GM18858 (cell line): ENCODE measurements at regions not wholly inside any gene's neighbourhood (a gene's known extent, or its start where the extent isn't known, plus 50 kb on each side); places are given as distances from the start of the nearest gene placed in this dataset.

Experiments
- ATAC-seq: cut with Tn5 transposase; IDR thresholded peaks from one replicate; pipeline ENCODE4 v1.9.1; 2021; ENCODE audit not compliant: unreplicated experiment

DNA sequence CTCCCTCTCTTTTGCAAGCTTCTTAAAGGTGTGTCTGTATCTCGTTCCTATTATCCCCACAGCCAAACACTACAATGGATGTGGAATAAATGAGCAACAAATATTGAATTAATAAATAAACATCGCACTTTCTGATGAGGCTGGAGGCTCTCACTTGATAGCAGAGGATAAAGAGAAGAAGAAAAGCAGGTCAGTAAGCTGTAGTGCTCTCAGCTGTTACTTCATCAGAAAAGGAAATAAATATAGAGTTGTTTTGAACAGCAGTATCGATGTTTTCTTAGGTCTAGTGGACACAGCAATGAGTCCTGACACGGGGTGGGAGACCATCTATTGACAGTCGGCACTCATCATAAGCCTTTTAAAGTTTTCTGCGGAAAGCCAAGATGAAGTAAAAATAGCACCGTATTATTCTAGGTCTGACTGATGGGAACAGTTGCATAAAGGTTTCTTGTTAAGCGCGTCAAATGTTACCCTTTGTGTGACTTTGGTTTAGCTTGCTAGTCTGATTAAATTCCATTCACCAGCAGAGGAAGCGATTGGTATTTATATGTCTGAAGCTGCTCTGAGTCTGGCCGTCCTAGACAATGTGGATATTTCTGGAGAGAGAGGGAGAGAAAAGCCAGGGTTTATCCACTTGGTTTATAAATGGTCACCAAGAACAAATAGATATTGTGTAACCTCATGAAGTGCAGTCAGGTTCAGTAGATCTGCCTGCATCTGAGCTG, 646.1 kb downstream of the CDH11 start:
- ATAC-seq, result no peak

DNA sequence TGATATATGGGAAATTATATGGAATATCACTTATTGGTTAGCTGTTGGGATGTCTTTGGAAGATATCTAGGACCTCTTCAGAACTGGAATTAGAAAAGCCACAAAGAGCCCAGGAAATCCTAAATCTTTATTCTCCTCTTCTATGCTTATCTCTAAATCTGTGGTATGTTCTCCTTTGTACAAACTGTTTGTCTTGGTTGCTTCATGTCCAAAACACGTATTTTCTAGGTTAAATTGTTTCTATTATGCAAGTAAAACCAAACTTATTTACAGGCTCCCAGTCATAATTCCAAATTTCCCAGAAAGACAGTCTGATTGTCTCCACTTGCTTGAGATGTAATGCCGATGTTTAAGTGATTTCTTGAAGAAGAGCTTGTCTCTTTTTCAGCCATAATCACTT, 650.9 kb downstream of the CDH11 start:
- no peak for ATAC-seq

DNA sequence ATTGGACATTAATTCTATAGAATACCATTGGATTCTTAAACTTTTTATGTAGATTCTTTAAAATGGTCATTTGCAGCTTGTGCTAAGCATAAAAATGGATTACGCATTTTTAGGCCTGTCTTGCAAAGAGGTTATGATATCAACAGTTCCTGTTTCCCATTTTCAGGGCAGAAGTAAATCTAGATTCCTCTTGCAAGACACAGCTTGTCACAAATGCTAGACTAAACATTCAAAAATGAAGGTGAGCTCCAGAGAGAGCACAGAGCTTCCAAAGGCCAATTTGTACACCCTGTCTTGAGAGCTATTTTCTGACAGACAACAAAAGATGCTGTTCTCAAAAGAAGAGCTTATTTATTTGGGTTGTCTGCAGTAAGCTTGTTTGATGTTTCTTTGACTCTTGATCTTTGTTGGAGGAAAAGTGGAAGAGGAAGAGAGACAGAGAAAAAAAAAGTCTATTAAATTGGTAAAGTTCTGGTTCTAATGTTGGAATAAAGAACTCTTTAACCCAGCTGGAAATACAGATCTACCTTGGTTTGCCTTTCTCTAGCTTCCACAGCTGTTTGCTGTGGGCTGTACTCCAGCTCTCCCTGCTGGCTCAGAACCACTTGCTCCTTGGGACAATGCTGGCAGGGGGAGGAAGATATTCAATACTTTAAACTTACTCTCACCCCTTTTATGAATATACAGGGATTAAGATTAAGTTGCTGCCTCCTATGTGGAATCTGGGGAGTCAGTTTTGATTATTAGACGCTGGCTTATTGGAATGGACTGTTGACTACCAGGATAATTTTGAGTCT, 651.8 kb downstream of the CDH11 start:
- no peak for ATAC-seq

DNA sequence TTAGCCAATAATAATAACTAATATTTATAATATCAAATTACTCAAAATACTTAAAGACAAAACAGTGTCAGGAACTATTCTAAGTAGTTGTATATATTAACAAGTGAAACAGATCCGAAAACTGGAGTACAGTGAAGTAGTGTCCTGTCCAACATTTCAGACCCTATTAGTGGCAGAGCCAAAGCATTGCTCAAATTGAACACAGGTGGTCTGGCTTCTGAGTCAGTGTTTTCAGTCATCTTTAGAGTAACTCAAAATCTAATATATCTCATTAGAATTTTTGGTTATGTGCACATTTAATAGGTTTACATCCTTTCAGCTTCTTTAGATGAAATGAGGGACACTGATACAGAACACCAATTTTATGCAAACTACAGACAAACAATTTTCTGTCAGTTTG, 652.5 kb downstream of the CDH11 start:
- no peak for ATAC-seq

DNA sequence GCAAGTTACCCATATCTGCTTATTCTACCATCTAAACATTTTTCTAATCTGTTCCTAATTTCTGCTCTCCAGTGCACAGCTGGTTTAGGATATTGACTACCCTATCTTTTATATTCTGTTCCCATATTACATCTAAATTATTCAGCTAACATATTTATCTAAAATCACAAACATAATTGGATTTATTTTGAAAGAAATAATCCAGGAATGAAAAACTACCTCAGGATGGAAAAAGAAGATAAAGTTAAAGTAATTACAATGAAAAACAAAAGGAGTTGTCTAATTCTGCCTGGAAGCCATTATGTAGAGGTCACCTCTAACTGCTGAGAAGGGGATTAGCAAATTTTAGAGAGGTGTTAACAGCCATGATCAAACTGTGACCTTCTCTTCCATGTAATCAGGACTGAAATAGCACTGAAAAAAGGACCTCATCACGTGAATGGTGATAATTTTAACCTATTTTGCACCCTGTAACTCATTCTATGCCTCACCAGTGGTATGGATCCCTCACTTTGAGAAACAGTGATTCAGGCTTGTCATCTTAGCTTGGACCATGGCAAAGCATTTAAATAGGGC, 653.3 kb downstream of the CDH11 start:
- ATAC-seq, result no peak

DNA sequence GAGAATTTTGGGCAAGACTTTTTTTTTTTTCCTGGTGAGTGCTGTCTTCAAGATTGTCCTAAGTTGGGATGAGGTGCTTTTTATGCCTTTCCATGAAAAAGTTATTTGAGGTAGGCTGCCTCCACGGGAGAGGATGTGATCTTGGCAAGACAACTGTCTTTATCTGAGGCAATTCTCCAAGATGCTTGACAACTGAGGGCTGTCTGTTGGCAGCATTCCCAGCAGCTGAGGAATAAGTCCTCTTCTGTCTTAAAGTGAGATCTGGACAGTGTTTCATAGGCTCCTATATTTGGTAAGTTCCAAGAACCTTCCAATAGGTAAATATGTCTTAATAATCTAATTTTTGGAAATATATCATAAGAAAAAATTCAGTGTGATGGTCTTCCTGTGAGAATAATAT, 662.0 kb downstream of the CDH11 start:
- no peak for ATAC-seq

DNA sequence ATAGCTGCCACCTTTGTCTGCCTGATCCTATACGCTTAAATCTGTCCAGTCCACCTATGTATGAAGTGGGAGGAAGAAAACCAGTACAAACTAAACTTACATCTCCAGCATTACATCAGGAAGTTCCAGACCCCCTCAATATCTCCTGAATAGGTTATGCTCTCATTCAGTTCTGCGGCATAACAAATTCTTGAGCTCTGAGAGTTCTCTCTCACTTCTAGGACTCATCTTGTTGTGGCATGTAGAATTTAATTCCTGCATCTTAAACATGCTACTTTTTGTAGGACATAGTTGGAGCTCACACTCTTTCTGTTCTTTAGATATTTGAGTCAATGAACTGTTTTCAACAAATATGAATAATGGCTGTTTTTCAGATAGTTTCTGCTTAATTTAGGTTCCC, 662.5 kb downstream of the CDH11 start:
- ATAC-seq, result no peak

DNA sequence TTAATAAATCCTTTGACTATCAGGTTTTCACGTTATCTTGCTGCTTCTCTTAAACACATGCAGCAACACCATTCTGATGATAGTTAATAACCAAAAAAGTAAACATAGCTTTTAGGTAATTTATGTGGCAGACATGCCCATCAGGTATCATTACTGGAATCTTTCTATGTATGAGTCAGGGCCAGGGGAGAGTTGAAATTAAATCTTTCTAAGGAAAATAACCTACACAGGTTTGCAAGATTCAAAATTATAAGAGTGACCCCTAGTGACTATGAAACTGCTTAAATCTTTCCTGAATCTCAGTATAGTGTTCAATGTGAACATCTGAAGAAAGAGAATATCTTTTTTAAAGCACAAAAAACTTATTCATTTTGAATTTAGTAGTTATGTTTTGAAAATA, 666.6 kb downstream of the CDH11 start:
- no peak for ATAC-seq

DNA sequence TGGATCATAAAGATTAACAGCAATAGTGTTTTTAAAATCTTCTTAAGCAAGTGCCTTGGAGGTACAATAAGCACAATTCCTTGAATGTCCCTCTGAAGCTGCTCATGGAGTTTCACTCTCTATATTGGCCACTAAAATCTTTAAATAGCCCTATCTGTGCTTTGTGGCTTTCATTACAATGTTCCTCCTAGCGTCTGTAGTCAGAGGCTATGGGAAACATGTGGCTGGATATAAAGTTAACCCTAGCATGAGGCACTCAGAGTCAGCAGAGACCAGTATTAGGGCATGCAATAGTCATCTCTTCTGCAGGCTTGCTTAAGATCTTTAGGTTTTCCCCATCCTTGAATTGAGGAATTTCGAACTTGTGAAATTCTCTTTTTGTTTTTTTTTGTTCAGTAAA, 668.2 kb downstream of the CDH11 start:
- ATAC-seq, result no peak

DNA sequence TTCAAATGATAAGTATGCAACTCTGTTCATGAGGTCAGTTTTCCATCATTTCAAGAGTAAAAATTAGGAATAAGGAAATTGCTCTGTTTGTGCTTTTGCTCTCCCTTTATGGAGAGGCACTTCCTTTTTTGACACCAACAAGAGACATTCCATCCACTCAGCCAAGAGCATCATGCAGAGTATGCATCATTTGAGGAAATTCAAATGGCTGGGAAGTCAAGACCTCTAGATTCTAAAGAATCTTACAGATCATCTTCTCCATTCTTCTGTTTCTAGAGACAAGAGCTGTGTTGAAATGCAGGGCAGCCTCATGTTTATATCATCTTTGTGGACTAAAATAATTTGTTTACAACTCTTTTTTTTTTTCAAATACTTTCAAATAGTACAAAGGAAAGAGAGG, 669.4 kb downstream of the CDH11 start:
- ATAC-seq, result no peak

DNA sequence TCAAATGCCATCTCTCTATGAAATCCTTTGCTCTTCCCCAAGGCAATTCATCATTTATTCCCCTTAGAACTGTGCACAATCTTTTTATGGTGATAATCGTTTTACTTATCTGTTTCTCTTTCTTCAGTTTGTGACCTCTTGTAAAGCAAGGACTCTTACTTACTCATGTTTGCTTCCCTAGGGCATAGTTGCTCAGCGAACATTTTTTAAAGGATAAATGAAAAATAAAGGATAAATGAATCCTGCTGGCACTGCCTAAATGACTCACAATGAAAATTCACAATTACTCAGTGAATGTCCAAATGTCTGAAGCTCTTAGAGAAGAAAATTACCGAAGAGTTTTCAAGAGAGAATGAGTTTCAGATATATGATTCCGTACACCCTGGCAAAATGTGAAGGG, 671.7 kb downstream of the CDH11 start:
- no peak for ATAC-seq

DNA sequence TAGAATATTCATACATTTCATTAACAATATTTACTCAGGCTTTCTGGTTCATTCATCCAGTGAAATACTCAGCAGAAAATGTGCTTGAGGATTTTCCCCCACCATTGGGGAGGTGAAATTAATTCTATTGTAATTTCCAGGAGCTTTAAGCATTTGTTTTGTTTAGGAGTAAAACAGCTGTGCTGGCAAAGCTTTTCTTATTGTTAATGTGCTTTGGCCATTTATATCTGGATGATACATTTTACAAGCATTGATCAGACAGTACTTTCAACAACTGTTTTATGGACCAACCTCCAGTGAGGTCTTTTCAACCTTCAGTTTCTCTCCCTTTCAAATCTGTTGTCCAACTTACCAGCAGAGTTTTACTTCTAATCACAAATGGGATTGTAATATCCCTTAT, 672.4 kb downstream of the CDH11 start:
- no peak for ATAC-seq

DNA sequence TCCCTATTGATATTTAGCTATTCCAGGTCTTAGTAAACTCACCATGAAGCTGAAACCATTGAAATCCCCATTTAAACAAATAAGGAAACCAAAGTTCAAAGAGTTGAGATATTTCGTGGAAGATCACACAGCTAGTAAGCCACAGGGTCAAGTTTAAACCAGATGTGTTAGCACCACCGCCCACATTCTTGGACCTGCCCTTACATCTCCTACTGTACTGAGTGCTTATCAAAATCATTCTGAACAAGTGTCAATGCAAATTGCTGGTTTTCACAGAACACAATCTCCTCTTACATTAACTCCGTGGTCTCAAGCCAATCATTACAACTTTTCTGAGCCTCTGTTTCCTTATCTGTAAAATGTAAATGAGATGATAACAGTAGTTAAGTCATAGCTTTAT, 676.2 kb downstream of the CDH11 start:
- ATAC-seq, result no peak

DNA sequence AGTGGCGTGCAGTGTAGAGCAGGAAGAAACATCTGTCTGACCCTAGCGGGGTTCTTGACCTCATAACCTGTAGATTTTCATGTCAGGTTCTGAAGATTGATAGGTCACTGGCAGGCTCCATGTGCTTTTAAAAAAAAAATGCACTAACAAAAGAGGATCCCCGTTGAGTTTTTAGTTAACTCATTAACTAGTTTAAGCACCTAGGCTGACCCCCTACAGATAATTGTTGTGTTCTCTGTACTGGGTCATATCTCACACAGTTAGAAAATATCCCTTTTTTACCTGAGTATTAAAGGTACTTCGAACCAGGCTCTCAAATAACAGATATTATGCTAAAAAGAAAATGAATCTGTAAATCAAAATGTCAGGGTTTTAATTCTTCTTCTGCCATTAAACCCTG, 676.6 kb downstream of the CDH11 start:
- ATAC-seq, result no peak

DNA sequence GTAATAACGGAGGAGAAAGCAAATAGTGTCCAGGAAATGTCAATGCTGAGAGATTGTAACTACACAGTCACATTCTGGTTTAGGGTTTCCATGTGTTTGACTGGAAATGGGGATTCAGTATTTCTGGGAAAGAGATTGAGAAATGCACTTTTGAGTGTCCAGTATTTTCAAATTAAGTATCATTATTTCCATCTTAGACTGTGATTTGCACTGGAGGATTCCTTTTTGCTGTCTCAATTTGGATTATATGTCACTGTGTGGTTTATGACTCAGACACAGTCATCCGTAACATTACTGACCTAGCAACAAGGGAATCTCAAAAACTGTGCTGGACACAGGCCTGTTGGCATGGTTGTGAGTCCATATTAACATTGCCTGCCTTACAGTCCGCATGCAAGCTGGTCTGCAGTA, 681.4 kb downstream of the CDH11 start:
- ATAC-seq, result no peak

DNA sequence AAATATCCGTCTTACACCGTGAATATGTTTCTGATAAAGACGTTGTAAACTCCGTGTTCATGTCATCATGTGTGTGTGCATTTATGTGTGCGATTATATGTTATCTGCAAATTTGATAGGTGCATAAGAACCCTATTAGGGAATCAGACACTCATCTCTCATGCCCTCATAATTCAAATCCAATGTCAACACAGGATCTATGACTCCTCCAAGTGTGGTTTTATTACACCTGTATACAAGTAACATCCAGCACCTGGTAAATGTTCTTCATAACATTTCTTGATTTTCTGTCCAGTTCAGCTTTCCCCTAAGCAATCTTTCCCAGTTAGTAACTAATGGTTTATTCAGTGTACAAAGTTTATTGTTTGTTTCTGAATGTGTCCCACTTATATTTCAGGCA, 681.9 kb downstream of the CDH11 start:
- no peak for ATAC-seq

DNA sequence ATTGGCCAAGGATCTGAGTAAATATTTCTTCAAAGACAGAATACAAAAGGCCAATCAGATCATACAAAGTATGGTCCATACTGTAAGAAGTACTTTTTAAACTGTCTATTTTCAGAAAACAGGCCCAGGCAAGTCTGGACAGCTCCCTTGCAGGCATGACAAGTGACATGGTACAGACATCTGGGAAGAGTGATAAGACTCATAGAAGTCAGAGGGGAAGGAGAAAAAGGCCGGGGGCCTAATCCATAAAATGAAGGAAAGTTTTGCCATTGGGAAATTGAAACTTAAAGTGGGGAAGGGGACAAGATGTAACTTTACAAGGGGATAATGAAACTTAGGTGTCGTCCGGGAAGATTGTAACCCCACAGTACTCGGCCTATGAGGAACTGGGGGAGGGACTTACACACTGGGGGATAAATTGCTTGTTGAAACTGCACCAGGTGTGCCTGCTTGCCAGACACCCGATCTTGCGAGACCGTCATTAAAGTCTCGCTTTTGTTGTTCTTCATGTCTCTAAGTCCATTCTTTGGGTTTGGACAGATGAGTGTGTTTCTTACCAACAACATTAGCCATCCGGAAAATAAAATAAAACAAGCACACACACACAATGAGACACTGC, 684.0 kb downstream of the CDH11 start:
- ATAC-seq, result no peak

DNA sequence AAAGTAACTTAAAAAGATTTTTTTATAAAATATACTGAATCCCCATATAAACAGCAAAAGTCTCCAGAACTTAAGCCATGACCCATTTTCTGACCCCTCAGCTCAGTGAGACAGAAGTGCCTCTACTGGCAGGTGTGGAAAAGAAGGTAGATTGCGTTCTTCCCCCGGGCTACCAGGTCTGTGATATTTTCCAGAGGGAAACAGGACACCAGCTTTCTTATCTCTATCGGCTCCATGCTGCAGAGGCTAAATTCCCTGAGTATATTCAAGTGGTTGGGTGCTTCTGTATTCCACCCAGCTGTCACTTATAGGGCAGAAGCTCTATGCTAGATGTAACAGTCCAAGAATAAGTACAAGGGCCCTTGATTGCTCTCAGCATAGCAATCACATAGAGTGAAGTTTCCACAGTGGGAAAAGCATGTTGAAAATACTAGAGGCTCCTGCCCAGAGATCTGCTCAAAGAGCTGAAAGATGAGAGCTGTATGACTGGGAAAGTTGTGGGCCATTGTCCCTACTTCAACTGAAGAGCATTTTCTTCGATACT, 687.3 kb downstream of the CDH11 start:
- ATAC-seq, result no peak

DNA sequence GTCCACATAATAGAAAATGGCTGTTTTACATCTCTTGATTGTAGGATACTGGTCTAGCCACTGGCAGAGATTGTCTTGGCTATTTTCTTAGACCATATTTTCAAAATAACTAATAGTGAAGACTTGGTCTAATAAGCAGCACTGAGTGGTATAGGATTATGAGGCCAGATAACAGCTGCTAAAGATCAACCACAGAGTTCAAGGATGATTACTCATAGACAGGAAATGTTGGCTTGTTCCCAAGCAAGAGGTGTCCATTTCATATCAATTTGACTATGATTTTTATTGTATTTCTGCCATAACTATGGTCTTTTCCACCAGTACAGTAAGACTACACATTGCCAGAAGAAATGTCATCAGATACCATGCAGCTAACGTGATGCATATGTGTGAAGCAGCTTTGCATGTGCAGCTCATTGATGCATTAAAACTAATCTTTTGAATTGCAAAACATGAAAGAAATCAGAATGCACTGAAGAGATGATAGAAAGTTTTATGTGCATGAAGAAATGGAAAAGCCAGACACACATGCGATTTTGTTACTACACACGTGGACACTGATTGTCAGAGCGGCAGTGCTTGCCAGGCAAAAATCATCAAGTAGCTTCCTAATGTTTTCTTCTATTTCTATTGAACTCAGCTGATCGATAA, 693.3 kb downstream of the CDH11 start:
- ATAC-seq, result no peak

DNA sequence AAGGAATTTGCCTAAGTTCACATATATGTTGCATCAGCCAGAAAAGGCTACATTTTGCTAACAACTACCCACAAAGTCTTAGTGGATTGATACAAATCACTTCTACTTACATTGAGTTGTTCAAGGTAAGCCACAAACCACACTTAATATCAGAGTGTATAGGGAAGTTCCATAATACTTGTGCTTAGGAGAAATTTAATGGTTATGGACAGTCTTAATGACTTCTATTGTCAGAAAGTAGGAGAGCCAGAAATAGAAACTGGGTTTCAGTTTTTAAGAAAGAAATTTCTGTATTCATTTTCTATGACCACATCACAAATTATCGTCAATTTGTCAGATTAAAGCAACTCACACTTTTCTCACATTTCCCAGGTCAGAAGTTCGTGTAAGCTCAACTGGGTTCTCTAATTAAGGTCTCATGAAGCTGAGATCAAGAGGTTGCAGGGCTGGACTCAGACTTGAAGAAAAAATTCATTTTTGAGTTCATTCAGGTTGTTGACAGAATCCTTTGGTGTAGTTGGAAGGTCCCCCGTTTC, 695.7 kb downstream of the CDH11 start:
- no peak for ATAC-seq

DNA sequence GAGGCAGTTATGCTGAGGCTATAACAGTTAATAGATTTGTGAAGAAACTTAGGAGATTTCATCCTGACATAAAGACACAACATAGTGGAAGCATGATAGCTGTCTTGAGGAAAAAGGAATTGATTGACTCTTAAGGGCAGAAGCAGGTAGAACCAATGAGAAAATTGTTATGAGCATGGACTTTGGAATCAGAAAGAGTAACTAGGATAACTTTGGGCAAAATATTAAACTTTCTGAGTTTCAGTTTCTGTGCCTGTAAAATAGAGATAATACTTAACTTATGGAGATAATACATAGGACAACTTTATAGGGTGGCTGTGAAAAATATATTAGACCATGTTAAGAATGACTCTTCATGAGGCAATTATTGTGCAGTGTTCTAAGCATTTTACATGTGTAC, 696.5 kb downstream of the CDH11 start:
- no peak for ATAC-seq
